CD4-positive, alpha-beta T cell treated with Interleukin-1 beta for 1 hour (primary cell): ENCODE measurements at regions not wholly inside any gene's neighbourhood (a gene's known extent, or its start where the extent isn't known, plus 50 kb on each side); places are given as distances from the start of the nearest gene placed in this dataset.
"Not testable (repeated sequence)": the region's sequence is repeated elsewhere in the genome, so short reads cannot be mapped to it uniquely, and the experiment has no call there.

Experiments used
- DNase-seq, 2 donors: peaks; one replicate each; pipeline ENCODE4 v3.0.0-alpha.2; 2020 to 2022

DNA sequence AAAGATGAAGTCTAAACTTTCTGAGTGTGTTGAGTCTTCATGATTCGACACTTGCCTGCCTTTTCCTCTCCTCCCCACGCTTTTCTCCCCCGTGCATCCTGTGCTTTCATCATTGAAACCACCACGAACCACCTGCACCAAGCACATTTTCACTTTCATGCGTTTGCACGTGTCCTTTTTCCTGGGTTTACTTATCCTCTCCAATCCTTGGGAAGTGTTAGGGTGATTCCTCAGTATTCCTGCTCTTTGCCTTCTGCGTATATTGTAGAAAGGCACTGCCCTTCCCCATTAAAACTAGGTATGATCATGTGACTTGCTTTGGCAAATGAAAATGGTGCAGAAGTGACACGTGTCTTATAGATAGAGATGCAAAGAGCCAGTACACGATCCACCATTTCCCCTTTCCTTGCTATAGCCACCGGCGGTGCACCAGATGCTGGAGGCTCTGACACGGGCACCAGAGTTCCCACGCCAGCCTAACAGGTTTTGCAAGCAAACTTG is 106.6 kb downstream of the BRMS1L start:
- DNase-seq = peak in 1 of 2 donors; percentile 26

DNA sequence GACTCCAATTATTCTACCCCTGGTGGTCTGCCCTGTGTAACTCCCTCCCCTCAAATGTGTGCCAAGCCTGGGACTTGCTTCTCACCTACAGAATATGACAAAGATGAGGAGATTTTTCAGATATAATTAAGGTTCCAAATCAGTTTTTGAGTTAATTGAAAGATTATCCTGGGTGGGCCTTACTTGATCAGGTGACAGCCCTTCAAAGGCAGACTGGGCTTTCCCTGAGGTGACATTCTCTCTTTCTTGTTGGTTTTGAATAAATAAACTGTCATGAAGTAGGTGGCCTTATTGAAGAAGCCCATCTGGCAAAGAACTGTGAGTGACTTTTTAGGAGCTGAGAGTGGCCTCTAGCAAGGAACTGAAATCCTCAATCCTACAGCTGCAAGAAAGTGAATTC is 106.0 kb downstream of the BRMS1L start:
- no peak for DNase-seq

DNA sequence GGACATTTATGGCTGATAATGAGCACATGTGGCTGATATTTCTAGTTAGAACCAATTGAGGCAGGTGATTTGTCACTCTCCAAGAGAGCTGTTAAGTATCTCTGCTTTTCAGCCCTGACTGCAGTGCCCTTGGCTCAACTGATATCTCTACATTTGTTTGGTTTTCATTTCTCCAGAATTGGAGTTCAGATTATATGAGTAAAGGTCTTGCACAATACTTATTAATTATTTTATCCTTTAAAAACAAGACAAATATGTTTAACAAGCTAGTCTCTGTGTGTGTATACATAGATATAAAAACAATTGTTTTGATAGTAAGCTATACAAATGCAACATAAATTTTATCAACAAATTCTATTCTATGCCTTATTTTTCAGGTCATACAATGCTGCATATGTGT is 105.2 kb downstream of the BRMS1L start:
- no peak for DNase-seq

DNA sequence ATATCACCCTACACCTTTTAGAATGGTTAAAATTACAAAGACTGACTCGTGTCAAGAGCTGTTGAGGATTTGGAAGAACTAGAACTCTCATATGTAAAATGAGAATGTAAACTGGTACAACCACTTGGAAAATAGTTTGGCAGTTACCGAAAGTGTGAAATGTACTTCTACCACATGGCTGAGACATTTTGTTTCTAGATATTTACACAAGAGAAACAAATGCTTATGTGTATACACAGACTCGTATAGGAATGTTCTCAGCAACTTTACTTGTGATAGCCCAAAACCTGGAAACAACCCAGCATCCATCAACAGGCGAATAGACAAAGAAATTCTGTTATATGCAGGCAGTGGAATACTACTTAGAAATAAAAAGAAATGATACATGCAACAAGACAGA is 103.0 kb downstream of the BRMS1L start:
- no peak for DNase-seq

DNA sequence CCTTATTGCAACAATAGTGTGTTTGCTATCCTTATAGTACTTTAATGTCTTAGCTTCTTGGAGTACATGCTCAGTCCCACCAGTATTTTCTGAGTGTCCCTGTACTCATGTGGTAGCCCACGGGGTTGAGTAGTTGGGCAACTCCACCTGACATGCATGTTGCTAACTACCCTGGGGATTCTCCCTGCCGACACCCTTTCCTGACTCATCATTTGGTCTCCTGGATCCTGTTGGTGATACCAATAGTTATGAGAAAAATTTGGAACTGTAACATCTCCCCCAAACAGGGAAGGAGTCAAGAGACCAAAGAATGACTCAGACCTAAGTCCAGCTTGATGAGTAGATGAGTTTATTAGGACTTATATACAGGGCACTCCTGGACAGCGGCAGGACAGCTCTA is 101.6 kb downstream of the BRMS1L start:
- no peak for DNase-seq

DNA sequence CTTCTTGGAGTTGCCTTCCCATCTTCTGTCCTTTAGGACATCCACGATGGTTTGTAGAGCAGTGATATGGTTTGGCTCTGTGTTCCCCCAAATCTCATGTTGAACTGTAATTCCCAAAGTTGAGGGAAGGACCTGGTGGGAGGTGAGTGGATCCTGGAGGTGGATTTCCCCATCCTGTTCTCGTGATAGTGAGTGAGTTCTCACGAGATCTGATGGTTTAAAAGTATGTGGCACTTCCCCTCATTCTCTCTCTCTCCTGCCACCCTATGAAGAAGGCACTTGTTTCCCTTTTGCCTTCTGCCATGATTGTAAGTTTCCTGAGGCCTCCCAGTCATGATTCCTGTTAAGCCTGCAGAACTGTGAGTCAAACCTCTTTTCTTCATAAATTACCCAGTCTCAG is 99.2 kb downstream of the BRMS1L start:
- no peak for DNase-seq

DNA sequence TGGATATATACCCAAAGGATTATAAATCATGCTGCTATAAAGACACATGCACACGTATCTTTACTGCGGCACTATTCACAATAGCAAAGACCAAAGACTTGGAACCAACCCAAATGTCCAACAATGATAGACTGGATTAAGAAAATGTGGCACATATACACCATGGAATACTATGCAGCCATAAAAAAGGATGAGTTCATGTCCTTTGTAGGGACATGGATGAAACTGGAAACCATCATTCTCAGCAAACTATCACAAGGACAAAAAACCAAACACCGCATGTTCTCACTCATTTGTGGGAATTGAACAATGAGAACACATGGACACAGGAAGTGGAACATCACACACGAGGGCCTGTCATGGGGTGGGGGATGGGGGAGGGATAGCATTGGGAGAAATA is 96.5 kb downstream of the BRMS1L start:
- not testable (repeated sequence) for DNase-seq

DNA sequence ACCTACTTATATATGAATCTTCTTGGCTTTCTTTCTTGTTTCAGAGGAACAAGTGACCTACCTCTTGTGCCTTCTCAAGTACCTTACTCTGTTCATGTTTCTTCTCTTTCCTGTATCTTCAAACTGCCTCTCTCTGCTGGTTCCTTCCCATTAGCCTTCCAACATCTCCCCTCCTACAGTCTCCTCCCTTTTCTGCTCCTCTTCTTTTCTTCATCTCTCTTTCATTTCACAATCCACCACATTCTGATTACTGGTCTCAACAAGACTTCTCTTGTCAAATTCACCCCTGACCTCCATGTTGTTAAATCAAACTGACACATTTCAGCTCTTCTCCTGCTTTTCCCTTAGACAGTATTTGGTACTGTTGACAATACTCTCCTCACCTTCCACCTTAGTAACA is 95.6 kb downstream of the BRMS1L start:
- no peak for DNase-seq
